ENCODE measurements at regions not wholly inside any gene's neighbourhood (a gene's known extent, or its start where the extent isn't known, plus 50 kb on each side); places are given as distances from the start of the nearest gene placed in this dataset.

DNA sequence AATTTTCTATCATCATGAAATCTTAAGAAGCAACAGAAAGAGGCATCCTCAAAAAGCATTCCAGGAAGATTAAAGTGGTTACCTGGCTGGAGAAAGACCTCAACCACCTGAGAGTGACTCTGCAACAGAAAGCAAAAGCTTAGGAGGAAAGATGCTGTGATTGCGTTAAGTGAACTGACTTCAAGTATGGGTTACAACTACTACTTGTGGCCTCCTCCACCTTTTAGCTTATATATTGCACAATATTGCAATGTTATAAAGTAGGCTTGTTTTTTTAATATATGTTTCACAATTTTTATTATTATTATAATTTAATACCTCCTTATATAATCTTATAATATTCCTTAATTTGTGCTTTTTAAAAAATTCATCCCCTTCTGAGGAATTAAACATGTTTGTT, 1407.5 kb downstream of the KCNT2 start:
- TF ChIP-seq, protein P1, sequence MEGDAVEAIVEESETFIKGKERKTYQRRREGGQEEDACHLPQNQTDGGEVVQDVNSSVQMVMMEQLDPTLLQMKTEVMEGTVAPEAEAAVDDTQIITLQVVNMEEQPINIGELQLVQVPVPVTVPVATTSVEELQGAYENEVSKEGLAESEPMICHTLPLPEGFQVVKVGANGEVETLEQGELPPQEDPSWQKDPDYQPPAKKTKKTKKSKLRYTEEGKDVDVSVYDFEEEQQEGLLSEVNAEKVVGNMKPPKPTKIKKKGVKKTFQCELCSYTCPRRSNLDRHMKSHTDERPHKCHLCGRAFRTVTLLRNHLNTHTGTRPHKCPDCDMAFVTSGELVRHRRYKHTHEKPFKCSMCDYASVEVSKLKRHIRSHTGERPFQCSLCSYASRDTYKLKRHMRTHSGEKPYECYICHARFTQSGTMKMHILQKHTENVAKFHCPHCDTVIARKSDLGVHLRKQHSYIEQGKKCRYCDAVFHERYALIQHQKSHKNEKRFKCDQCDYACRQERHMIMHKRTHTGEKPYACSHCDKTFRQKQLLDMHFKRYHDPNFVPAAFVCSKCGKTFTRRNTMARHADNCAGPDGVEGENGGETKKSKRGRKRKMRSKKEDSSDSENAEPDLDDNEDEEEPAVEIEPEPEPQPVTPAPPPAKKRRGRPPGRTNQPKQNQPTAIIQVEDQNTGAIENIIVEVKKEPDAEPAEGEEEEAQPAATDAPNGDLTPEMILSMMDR (IDR thresholded peaks at IDR 0.05; ENCODE audit: insufficient read depth, low read length, severe bottlenecking) = no peak
- no peaks in the 10 kb centered on the region for H3K36me3 ChIP-seq (ENCODE audit: control insufficient read depth, insufficient read depth, low read length)
- FAIRE-seq = no peak

DNA sequence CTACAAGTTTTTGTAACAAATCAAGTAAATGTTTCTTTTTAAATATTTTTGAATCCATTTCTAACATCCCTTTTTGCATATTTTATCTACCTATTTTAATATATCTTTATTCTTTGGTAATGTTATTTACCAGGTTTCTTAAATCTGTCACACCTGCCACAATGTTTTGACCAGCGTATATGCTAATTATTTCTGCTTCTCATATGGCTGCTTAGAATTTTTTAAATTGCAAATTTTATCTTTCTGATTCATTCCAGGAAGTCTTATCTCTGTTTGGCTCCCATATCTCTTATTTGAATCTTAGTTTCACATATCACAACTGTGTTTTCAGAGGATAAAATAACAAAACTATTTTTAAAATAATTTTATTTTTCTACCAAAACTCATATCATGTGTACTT, 1411.1 kb downstream of the KCNT2 start:
- no peak for DNase-seq (ENCODE audit: low read depth)
- TF ChIP-seq, protein P1 (IDR thresholded peaks at IDR 0.05; ENCODE audit: insufficient read depth, low read length, severe bottlenecking) = no peak
- H3K36me3 ChIP-seq (ENCODE audit: control insufficient read depth, insufficient read depth, low read length) = no peaks in the 10 kb centered on the region
- no peaks in the 10 kb centered on the region for H3K27me3 ChIP-seq (ENCODE audit: control insufficient read depth, insufficient read depth, low read length)
- no peak for FAIRE-seq
- no peak overlapping the region for H3K4me3 ChIP-seq (ENCODE audit: low read depth, low read length)

More for the DNA sequence above, 1407.5 kb downstream of the KCNT2 start:
- Histone ChIP-seq H3K4me3 (ENCODE audit: low read depth, low read length) (no peak overlapping the region), H3K27me3 (ENCODE audit: control insufficient read depth, insufficient read depth, low read length) (no peaks in the 10 kb centered on the region)
- DNase-seq (ENCODE audit: low read depth) = no peak

DNA sequence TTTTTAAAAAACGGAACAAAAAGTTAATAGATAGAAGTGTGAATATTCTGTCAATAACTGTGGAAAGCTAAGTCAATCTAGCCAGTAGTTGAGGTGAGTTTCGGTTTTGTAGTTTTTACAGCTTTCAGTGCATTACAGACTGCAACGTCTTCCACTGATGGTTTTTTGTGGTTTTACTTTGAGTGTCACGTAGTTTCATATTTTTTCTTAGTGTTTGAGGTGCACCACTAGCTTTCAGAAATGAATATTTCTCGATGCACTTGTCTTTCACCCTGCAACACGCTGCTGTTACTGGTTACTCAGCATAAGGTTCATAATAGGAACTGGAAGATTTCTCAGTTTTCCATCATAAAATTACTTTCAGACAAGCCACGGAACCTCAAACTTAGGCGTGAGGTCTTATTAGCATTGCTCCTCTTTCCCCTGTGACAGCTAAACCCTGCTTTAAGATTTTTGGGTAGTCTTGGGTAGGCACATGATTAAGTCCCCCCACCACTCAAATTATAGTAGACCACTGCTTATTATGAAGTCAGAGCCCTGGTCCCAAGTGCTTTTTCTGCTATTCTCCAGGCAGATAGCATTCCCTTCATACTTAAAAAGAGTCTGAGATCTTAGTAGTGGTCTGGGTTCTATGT, 1412.7 kb downstream of the KCNT2 start:
- TF ChIP-seq, protein P1 (IDR thresholded peaks at IDR 0.05; ENCODE audit: insufficient read depth, low read length, severe bottlenecking) = no peak
- DNase-seq (ENCODE audit: low read depth) (no peak), FAIRE-seq (no peak)
- H3K36me3 ChIP-seq (ENCODE audit: control insufficient read depth, insufficient read depth, low read length) = no peaks in the 10 kb centered on the region
- no peaks in the 10 kb centered on the region for H3K27me3 ChIP-seq (ENCODE audit: control insufficient read depth, insufficient read depth, low read length)
- no peak overlapping the region for H3K4me3 ChIP-seq (ENCODE audit: low read depth, low read length)

DNA sequence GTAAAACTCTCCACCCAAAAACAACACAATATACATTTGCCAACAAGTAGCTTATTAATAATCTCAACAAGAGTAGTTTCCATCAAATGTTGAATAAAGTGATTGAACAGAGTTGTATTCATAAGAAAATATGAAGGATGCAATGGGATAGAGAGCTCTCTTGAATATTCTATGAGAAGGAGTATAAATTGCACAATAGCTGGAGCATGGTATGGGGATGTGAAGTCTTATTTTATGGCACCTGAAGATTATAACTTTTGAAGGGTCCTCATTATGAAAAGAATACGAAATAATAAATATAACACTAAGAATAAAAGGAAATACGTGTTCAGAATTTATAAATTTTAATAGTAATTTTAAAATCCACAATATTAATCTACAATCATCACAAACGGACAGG, 1415.1 kb downstream of the KCNT2 start:
- no peak overlapping the region for H3K4me3 ChIP-seq (ENCODE audit: low read depth, low read length)
- no peak for DNase-seq (ENCODE audit: low read depth)
- H3K36me3 ChIP-seq (ENCODE audit: control insufficient read depth, insufficient read depth, low read length) = no peaks in the 10 kb centered on the region
- TF ChIP-seq, protein P1 (IDR thresholded peaks at IDR 0.05; ENCODE audit: insufficient read depth, low read length, severe bottlenecking) = no peak
- no peaks in the 10 kb centered on the region for H3K27me3 ChIP-seq (ENCODE audit: control insufficient read depth, insufficient read depth, low read length)
- no peak for FAIRE-seq

DNA sequence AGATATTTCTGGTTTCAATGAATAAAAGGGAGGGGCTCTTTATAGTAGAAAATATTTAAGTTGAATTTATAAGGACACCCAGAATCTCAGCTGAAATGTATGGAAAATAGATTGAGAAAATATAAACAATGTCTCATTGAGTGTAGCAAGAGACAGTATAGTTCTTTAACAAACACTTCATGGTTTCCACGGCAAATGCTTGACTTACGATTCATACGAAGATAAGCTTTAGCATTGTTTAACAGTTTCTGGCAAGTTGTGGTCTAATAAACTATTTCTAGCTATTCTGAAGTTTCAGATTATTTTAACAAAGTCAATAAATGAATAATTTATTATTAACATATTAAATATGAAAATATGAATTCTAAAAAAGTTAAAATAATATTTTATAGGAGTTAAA, 1419.4 kb downstream of the KCNT2 start:
- FAIRE-seq (no peak), DNase-seq (ENCODE audit: low read depth) (no peak)
- TF ChIP-seq, protein P1 (IDR thresholded peaks at IDR 0.05; ENCODE audit: insufficient read depth, low read length, severe bottlenecking) = no peak
- Histone ChIP-seq H3K4me3 (ENCODE audit: low read depth, low read length) (no peak overlapping the region), H3K27me3 (ENCODE audit: control insufficient read depth, insufficient read depth, low read length) (no peaks in the 10 kb centered on the region), H3K36me3 (ENCODE audit: control insufficient read depth, insufficient read depth, low read length) (no peaks in the 10 kb centered on the region)

DNA sequence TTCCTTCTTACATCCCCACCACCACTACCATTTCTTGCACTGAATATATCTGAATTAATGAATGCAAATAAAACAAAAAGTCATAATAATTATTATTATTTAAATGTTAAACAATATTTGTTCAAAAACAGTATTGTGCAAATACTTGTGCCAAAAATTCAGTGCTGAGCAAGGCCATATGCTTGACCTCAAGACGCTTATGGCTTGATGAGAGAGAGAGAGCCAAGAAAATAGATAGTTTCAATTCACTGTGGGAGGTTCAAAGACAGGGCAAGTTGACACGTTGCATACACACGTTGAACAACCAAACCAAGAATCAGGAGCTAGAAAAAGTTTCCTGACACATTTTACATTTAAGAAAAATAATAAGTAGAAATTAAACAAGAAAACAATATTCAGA, 1421.7 kb downstream of the KCNT2 start:
- DNase-seq (ENCODE audit: low read depth) = no peak
- H3K36me3 ChIP-seq (ENCODE audit: control insufficient read depth, insufficient read depth, low read length) = no peaks in the 10 kb centered on the region
- no peak overlapping the region for H3K4me3 ChIP-seq (ENCODE audit: low read depth, low read length)
- no peaks in the 10 kb centered on the region for H3K27me3 ChIP-seq (ENCODE audit: control insufficient read depth, insufficient read depth, low read length)
- FAIRE-seq = no peak
- TF ChIP-seq, protein P1 (IDR thresholded peaks at IDR 0.05; ENCODE audit: insufficient read depth, low read length, severe bottlenecking) = no peak

Data from bronchial epithelial cell (primary cell).